ENCODE measurements at regions not wholly inside any gene's neighbourhood (a gene's known extent, or its start where the extent isn't known, plus 50 kb on each side); places are given as distances from the start of the nearest gene placed in this dataset.

- TF ChIP-seq, protein P1, sequence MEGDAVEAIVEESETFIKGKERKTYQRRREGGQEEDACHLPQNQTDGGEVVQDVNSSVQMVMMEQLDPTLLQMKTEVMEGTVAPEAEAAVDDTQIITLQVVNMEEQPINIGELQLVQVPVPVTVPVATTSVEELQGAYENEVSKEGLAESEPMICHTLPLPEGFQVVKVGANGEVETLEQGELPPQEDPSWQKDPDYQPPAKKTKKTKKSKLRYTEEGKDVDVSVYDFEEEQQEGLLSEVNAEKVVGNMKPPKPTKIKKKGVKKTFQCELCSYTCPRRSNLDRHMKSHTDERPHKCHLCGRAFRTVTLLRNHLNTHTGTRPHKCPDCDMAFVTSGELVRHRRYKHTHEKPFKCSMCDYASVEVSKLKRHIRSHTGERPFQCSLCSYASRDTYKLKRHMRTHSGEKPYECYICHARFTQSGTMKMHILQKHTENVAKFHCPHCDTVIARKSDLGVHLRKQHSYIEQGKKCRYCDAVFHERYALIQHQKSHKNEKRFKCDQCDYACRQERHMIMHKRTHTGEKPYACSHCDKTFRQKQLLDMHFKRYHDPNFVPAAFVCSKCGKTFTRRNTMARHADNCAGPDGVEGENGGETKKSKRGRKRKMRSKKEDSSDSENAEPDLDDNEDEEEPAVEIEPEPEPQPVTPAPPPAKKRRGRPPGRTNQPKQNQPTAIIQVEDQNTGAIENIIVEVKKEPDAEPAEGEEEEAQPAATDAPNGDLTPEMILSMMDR (IDR thresholded peaks at IDR 0.05), result no peak
- TF ChIP-seq POLR2A (IDR thresholded peaks at IDR 0.05), result no peak
Measured at GRCh38 chr3:76651784-76652183, 388.1 kb upstream of the ROBO2 start.

Measured in testis (tissue), 2 donors.